ENCODE measurements at regions not wholly inside any gene's neighbourhood (a gene's known extent, or its start where the extent isn't known, plus 50 kb on each side); places are given as distances from the start of the nearest gene placed in this dataset.

- no peak overlapping the region for H3K9ac ChIP-seq (ENCODE audit: low read length)
- H3K79me2 ChIP-seq (ENCODE audit: insufficient read depth, low read length) = no peaks in the 10 kb centered on the region
- H3K27ac ChIP-seq (ENCODE audit: low read depth, low read length) = no peak overlapping the region
- H3K4me3 ChIP-seq (ENCODE audit: insufficient read depth, low read length, poor library complexity, severe bottlenecking) = no peak overlapping the region
- no peak overlapping the region for H2AFZ ChIP-seq (ENCODE audit: low read depth, low read length, severe bottlenecking)
- H3K4me2 ChIP-seq (ENCODE audit: low read depth, low read length, poor library complexity, severe bottlenecking) = no peak overlapping the region
- H4K20me1 ChIP-seq (ENCODE audit: low read depth, low read length) = no peaks in the 10 kb centered on the region
- no peaks in the 10 kb centered on the region for H3K27me3 ChIP-seq (ENCODE audit: low read length)
- H3K9me3 ChIP-seq (ENCODE audit: insufficient read depth, low read length) = no peaks in the 10 kb centered on the region
- no peaks in the 10 kb centered on the region for H3K9me2 ChIP-seq (replicated peaks; ENCODE audit: insufficient read depth, low read length)
- no peaks in the 10 kb centered on the region for H3K36me3 ChIP-seq (ENCODE audit: low read length)
- H3F3A ChIP-seq (ENCODE audit: insufficient read depth) = no peaks in the 10 kb centered on the region
- TF ChIP-seq EZH2phosphoT487 (conservative IDR thresholded peaks at IDR 0.05; ENCODE audit: low read length) (no peak), CTCF (IDR thresholded peaks at IDR 0.05; ENCODE audit: insufficient read depth, low read length, poor library complexity, severe bottlenecking) (no peak)
These were observed 538.7 kb upstream of the TMEM132C start for GRCh38 chr12:127728285-127728684.

- H3K27ac ChIP-seq (ENCODE audit: low read depth, low read length) = no peak overlapping the region
- H4K20me1 ChIP-seq (ENCODE audit: low read depth, low read length) = no peaks in the 10 kb centered on the region
- H2AFZ ChIP-seq (ENCODE audit: low read depth, low read length, severe bottlenecking) = no peak overlapping the region
- H3K9me2 ChIP-seq (replicated peaks; ENCODE audit: insufficient read depth, low read length) = no peaks in the 10 kb centered on the region
- no peaks in the 10 kb centered on the region for H3F3A ChIP-seq (ENCODE audit: insufficient read depth)
- H3K27me3 ChIP-seq (ENCODE audit: low read length) = no peaks in the 10 kb centered on the region
- H3K4me2 ChIP-seq (ENCODE audit: low read depth, low read length, poor library complexity, severe bottlenecking) = no peak overlapping the region
- H3K9me3 ChIP-seq (ENCODE audit: insufficient read depth, low read length) = no peaks in the 10 kb centered on the region
- TF ChIP-seq EZH2phosphoT487 (conservative IDR thresholded peaks at IDR 0.05; ENCODE audit: low read length) = no peak
- no peaks in the 10 kb centered on the region for H3K79me2 ChIP-seq (ENCODE audit: insufficient read depth, low read length)
- no peak overlapping the region for H3K4me3 ChIP-seq (ENCODE audit: insufficient read depth, low read length, poor library complexity, severe bottlenecking)
- H3K36me3 ChIP-seq (ENCODE audit: low read length) = no peaks in the 10 kb centered on the region
- H3K9ac ChIP-seq (ENCODE audit: low read length) = no peak overlapping the region
These were observed 538.2 kb upstream of the TMEM132C start for GRCh38 chr12:127728729-127729128.

- Histone ChIP-seq H2AFZ (ENCODE audit: low read depth, low read length, severe bottlenecking) (no peak overlapping the region), H3K9ac (ENCODE audit: low read length) (no peak overlapping the region), H3K9me2 (replicated peaks; ENCODE audit: insufficient read depth, low read length) (no peaks in the 10 kb centered on the region), H3K4me3 (ENCODE audit: insufficient read depth, low read length, poor library complexity, severe bottlenecking) (no peak overlapping the region), H3F3A (ENCODE audit: insufficient read depth) (no peaks in the 10 kb centered on the region), H3K4me2 (ENCODE audit: low read depth, low read length, poor library complexity, severe bottlenecking) (no peak overlapping the region), H3K9me3 (ENCODE audit: insufficient read depth, low read length) (no peaks in the 10 kb centered on the region), H3K36me3 (ENCODE audit: low read length) (no peaks in the 10 kb centered on the region), H3K79me2 (ENCODE audit: insufficient read depth, low read length) (no peaks in the 10 kb centered on the region), H3K27ac (ENCODE audit: low read depth, low read length) (no peak overlapping the region), H4K20me1 (ENCODE audit: low read depth, low read length) (no peaks in the 10 kb centered on the region), H3K27me3 (ENCODE audit: low read length) (no peaks in the 10 kb centered on the region)
- TF ChIP-seq EZH2phosphoT487 (conservative IDR thresholded peaks at IDR 0.05; ENCODE audit: low read length) = no peak
- TF ChIP-seq CTCF (IDR thresholded peaks at IDR 0.05; ENCODE audit: insufficient read depth, low read length, poor library complexity, severe bottlenecking) = no peak
These were observed 537.6 kb upstream of the TMEM132C start for GRCh38 chr12:127729381-127729780.

- TF ChIP-seq CTCF (IDR thresholded peaks at IDR 0.05; ENCODE audit: insufficient read depth, low read length, poor library complexity, severe bottlenecking) (no peak), EZH2phosphoT487 (conservative IDR thresholded peaks at IDR 0.05; ENCODE audit: low read length) (no peak)
- H3K4me3 ChIP-seq (ENCODE audit: insufficient read depth, low read length, poor library complexity, severe bottlenecking) = no peak overlapping the region
- no peak overlapping the region for H2AFZ ChIP-seq (ENCODE audit: low read depth, low read length, severe bottlenecking)
- no peaks in the 10 kb centered on the region for H3K79me2 ChIP-seq (ENCODE audit: insufficient read depth, low read length)
- H3K27ac ChIP-seq (ENCODE audit: low read depth, low read length) = no peak overlapping the region
- H3K4me2 ChIP-seq (ENCODE audit: low read depth, low read length, poor library complexity, severe bottlenecking) = no peak overlapping the region
- H4K20me1 ChIP-seq (ENCODE audit: low read depth, low read length) = no peaks in the 10 kb centered on the region
- no peaks in the 10 kb centered on the region for H3K9me3 ChIP-seq (ENCODE audit: insufficient read depth, low read length)
- H3K36me3 ChIP-seq (ENCODE audit: low read length) = no peaks in the 10 kb centered on the region
- H3K9ac ChIP-seq (ENCODE audit: low read length) = no peak overlapping the region
- H3K9me2 ChIP-seq (replicated peaks; ENCODE audit: insufficient read depth, low read length) = no peaks in the 10 kb centered on the region
- no peaks in the 10 kb centered on the region for H3K27me3 ChIP-seq (ENCODE audit: low read length)
- H3F3A ChIP-seq (ENCODE audit: insufficient read depth) = no peaks in the 10 kb centered on the region
These were observed 535.3 kb upstream of the TMEM132C start for GRCh38 chr12:127731657-127732056.
